GM10266 (cell line): ENCODE measurements at regions not wholly inside any gene's neighbourhood (a gene's known extent, or its start where the extent isn't known, plus 50 kb on each side); places are given as distances from the start of the nearest gene placed in this dataset.

Source experiments
- DNase-seq: peaks from one replicate; pipeline ENCODE4 v3.0.0; 2012; ENCODE audit errors: extremely low spot score
- TF ChIP-seq, protein P1 (sequence below): IDR thresholded peaks from 2 replicates; pipeline ENCODE4 v1.5.1; 2012; ENCODE audit warnings: mild to moderate bottlenecking, low read depth; ENCODE audit not compliant: control insufficient read depth, insufficient read depth; ENCODE audit errors: missing control alignments

DNA sequence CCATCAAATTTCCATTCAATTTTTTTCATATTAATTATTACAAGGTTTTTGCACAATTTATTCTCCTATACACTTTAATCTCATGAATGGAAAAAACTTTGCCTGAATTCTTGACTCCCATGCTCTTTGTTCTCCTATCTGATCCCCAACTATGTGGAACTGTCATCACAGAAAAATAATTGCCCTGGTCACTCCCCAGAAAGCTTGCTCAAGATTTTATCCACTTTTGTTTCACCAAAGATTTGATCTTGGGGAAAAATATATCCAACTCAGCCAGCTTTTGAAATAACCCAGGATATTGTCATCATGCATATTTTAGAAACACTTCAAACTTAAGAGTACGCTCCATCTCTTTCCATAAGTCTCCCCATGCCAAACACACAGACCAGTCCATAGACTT lies 77.7 kb upstream of the PPP2R2B start:
- TF ChIP-seq, protein P1, sequence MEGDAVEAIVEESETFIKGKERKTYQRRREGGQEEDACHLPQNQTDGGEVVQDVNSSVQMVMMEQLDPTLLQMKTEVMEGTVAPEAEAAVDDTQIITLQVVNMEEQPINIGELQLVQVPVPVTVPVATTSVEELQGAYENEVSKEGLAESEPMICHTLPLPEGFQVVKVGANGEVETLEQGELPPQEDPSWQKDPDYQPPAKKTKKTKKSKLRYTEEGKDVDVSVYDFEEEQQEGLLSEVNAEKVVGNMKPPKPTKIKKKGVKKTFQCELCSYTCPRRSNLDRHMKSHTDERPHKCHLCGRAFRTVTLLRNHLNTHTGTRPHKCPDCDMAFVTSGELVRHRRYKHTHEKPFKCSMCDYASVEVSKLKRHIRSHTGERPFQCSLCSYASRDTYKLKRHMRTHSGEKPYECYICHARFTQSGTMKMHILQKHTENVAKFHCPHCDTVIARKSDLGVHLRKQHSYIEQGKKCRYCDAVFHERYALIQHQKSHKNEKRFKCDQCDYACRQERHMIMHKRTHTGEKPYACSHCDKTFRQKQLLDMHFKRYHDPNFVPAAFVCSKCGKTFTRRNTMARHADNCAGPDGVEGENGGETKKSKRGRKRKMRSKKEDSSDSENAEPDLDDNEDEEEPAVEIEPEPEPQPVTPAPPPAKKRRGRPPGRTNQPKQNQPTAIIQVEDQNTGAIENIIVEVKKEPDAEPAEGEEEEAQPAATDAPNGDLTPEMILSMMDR = no peak
- DNase-seq = no peak

DNA sequence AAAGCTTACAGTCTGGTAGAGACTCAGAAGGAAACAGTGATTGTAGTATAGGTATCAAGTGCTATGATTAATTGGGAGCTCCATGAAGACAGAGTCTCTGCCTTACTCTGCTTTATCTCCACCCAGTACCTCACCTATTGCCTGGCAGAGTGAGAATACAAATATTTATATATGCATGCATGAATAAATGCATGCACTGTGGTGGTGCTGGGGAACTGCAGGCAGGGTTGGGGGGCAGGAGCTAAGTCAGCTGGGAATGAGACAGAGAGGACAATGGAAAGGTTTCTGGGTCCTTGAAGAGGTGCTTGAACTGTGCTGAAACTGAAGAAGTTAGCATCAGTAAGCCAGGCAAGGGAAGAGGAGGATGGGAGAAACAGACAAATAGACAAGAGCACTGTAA lies 80.8 kb upstream of the PPP2R2B start:
- TF ChIP-seq, protein P1 = no peak
- no peak for DNase-seq

DNA sequence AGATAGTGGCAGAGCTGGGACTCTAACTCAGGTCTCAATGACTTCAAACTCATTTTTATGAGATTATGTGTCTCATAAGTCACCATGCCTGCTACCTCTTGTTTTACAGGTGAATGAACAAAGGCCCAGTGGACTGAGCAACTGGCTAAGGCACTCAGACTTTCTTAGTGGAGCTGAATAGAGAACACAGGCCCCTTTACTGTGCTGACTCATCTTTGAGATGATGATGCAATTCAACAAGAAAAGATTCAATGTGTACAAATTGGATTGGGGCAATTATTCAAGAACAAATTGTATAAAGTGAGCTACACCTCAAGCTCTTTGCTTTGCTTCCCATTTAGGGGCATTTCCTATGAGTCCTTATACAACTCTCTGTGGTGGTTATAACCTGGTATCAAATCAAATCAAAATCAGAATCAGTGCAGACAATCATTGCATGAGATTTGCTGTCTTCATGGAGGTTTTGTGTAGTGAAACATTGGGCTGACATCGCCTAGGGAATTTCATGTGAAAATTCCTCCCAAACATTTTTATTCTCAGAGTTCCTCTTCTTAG lies 84.3 kb upstream of the PPP2R2B start:
- no peak for DNase-seq
- TF ChIP-seq, protein P1 = no peak

DNA sequence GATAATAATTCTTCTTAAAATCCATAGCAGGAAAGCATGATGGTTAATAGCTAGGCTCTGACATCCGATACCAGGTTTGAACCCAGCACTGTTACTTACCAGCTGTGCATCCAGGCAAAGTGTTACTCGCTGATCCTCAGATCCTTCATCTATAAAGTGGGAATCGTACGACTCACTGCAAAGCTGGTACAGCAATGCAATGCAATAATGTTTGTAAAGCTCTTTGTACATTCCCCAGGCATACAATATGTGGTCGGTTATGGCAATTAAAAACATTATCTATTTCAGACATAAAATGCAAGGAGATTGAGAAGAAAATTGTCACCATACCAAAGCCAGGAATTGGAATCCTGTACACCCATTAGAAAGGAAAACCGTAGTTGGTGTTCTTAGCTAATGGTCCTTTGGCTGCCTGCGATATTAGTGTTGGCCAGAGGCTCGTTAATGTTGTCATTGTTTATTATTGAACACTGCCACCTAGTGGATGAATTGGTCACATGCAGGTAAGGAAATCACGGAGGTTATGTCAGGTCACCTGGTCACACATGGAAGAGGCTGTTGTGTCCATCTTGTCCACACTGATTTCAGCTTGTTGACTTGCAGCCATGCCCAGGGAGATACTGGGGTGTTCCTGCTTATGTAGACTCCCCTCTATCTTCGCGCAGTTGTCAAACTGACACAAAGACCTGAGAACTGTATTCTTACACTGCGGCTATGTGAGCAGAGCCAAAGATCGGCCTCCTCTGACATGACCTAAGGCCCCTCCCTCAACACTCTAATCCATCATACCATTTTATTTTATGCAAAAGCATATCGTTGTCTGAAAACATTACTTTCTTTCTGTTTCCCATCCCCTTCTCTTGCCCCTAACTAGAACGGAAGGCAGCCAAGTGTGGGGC lies 87.5 kb upstream of the PPP2R2B start:
- DNase-seq = peak; percentile 45
- TF ChIP-seq, protein P1 = peak; percentile 89

DNA sequence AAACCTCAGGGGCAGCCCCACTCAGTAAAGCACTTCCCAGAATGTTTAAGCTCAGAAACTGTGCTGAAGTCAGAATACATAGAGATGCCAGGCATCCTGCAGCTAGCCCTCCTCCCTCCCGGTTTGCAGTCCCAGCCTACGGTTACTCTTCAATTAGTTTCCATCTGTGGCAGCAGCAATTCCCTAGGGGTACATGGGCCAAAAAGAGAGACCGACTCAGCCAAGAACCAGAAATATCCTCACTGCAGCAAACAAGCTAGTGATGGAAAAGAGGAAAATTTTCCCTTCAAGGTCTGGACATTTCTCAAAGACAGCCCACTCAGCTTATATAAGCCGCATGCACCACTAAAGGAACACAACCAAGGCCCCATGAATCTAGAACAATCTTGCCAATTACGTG lies 89.1 kb upstream of the PPP2R2B start:
- TF ChIP-seq, protein P1 = no peak
- no peak for DNase-seq

DNA sequence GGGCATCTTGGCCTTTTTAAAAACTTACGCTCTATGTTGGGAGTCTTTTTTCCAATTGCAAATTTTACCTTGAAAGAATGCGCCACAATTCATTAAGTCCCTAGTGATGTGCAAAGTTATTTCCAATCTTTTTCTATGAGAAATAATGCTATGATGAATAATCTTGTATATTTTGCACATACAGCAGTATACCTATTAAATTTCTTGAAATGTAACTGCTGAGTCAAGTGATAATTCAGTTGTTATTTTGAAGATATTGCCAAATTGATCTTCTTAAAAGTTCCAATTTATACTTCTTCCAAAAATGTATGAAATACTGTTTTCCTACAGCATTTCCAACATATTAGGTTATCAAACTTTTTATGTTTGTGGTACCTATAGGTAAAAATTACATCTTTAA lies 92.8 kb upstream of the PPP2R2B start:
- DNase-seq = no peak
- TF ChIP-seq, protein P1 = no peak

DNA sequence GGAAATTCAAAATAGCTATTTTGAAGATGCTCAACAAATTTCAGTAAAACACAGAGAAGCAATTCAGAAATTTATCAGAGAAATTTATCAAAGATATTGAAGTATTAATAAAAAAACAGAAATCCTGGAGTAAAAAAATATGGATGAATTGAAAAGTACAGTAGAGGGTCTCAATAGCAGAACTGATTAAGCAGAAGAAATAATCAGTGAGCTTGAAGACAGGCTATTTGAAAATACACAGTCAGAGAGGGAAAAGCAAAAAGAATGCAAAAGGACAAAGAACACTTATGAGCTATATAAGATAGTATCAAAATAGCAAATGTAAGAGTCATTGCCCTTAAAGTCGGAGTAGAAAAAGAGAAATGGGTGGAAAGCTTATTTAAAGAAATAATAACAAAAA lies 107.9 kb upstream of the PPP2R2B start:
- TF ChIP-seq, protein P1 = no peak
- no peak for DNase-seq
